SIG-M5 treated with dmso at 0.1 percent for 504 hours (cell line): ENCODE measurements at regions not wholly inside any gene's neighbourhood (a gene's known extent, or its start where the extent isn't known, plus 50 kb on each side); places are given as distances from the start of the nearest gene placed in this dataset.

Source experiments
- DNase-seq: peaks from one replicate; lab custom pipeline; 2025; ENCODE audit not compliant: unreplicated experiment; lab: John Stamatoyannopoulos, UW

DNA sequence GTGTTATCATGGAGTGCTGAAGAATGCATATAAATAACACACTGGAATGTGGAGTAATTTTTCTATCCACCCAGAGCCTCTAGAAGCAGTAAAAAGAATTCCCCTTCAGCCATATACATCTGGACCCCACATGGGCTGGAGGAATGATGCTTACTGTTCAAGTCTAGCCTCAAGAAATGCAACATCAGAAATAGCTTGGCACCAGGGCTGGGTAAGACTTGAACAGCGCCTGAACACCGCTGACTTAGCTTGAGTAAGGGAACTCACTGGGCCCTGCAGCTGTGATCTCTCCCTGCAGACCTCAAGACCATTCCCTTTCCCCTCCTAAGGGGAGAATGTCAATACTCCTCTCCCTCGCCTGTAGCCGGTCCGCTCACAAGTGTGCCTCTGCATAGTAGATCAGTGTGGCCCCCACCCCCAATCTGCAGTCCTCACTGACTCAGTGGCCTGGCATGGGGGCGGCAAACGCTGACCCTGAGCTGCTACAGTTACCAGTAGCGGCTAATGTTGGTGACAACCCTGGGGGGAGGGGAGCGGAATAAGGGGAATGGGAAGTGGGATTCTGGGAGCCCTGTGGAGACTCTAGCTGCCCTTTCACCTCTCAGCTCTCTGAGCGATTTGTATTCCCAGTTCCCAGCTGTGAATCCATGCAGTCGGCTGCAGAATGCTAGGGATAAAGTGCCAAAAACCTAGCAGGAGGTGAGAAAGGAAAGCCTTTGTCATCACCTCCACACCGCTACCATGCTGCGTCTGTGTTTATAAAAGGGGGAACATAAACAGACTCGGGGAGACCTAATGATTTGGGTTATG is 483.9 kb downstream of the DISC1 start:
- DNase-seq = no peak

DNA sequence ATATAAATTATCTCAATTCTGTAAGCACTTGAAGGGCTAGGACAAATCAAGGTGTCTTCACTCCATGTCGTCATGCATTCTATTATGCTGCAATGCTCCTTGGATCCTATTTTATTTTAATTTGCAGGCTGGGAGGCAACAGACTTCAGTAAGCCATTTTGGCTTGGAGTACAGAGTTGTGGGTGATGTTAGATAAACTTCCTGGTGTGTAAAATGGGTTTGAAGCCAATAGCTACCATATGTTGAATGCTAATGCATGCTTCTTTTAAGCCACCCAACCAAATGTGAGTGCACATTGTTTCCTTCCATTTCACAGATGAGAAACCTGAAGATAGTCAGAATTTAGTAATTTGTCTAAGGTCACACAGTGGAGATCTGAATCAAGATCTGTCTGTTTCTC is 482.8 kb downstream of the DISC1 start:
- DNase-seq = no peak

DNA sequence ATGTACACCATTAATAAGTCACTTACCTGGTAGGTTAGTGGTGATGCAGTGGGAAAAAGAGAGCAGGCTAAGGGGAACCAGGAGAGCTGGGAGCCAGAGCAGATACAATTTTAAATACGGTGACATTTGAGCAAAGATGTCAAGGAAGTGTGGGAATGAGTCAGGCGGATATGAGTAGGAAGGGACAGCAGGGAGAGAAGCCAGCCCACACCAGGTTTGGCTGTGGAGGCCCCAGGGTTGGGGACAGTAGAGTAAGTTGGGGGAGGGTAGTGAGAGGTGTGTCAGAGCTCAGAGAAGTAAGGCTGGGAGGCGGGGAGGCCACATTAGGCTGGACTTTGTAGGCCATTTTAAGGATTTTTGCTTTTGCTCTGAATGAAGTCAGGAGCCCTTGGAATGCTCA is 482.0 kb downstream of the DISC1 start:
- DNase-seq = no peak

DNA sequence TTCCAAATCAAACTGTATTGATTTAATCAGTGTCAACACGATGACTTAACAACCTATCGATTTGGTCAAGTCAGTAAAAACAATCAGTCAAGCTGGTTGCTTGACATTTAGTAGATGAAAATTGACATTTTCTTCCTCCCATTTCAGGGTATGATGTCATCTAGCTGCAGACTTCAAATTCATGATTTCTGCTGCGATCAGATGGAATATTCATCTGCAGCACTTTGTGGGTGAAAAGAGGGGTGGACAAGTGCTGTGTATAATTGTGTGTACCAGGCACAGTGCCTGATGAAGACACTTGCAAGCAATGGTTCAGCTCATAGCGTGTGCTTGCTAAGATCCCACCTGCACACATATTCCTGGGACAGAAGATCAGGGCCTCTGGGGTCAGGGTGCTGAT is 479.8 kb downstream of the DISC1 start:
- no peak for DNase-seq

DNA sequence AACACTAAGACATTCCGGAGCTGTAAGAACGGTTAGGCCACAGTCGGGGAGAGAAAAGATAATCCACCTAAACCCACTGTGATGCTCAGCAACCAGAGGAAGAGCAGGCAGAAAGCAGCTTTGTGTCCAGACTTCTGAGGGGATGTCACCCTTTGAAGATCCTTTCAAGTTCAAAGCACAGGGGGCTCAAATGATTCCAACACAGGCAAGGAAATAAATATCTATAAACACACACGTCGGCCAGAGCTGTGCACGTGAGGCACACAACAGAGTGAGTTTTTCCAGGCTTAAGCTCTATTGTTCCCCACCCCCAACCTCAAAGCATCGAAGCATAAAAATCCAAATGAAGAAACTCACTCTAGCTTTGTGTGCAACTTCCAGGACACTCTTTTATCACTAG is 479.0 kb downstream of the DISC1 start:
- no peak for DNase-seq

DNA sequence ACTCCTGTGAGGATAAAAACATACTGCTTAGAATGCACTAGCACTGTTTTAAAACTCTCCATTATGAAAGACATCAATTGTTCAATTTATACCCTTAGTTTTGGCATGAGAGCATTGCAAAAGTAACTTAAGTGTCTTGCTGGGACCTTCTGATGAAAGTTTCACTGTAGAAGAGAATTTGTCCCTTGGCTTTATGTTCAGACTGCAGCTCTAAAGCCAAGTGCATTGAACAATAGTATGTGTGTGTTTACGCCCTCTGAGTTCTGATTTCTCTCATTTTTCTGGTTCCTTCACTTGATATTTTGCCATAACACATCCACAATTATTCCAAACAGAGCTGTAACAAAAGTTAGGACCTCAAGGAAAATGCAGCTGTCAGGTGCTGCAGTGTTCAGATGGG is 474.6 kb downstream of the DISC1 start:
- no peak for DNase-seq

DNA sequence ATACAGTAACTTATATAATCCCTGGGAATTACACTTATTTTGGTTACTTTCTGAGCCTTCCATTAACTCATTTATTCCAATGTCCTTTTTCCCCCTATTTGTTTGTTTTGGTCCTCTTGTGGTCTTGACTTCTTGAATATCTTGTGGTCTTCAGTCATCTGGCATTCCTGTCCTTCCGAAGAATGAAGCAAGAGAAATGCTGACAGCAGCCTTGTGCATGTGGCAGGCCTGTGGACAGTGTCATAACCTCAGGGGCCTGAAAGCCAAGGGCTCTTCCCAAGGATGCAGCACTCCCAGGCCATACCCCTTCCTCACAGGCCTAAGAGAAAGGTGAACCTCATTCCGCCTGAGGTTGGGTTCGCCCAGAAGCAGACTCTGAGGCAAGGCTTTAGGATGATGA is 470.2 kb downstream of the DISC1 start:
- DNase-seq = no peak
